Adrenal gland (tissue), 5 donors: ENCODE measurements at regions not wholly inside any gene's neighbourhood (a gene's known extent, or its start where the extent isn't known, plus 50 kb on each side); places are given as distances from the start of the nearest gene placed in this dataset.

ENCODE experiments used
- CTCF ChIP-seq, 6 experiments: fragments of 450-650 bp in 4 of 6; fragments of 200-600 bp in 2 of 6; sonication (generic) in 1 of 6; IDR thresholded peaks; 1 replicate in 5 of 6; 2 replicates in 1 of 6; pipeline versions ENCODE4 v1.5.1 to v1.8.0; 2016 to 2021; ENCODE audit warnings: antibody characterized with exemption in 6 of 6, mild to moderate bottlenecking in 2 of 6, moderate library complexity in 1 of 6
- POLR2A ChIP-seq, 2 donors: fragments of 450-650 bp; IDR thresholded peaks; one replicate each; pipeline ENCODE4 v1.6.1; 2017; ENCODE audit warnings: antibody characterized with exemption in 2 of 2, mild to moderate bottlenecking in 2 of 2, moderate library complexity in 1 of 2
- donor health status: DM: no; HTN: no; CAD: no.

GRCh38 chrX:129359269-129359668, 164.0 kb downstream of the SMARCA1 start:
- TF ChIP-seq CTCF (IDR thresholded peaks at IDR 0.05) (no peak), POLR2A (IDR thresholded peaks at IDR 0.05) (no peak)
